HCT116 (cell line): ENCODE measurements at regions not wholly inside any gene's neighbourhood (a gene's known extent, or its start where the extent isn't known, plus 50 kb on each side); places are given as distances from the start of the nearest gene placed in this dataset.

Experiments
- ATAC-seq: fragments of 200-7000 bp; cut with Tn5 transposase; 2 replicates; pipeline ENCODE4 v1.9.1; 2020; ENCODE audit warnings: mild to moderate bottlenecking, moderate library complexity
- BruUV-seq: library from RNA; stranded (reverse); fragments of 400-500 nt; replicated peaks from 2 replicates; lab custom pipeline; 2021; lab: Mats Ljungman, UMichigan
- CTCF ChIA-PET: fragments of 300-600 bp; sonication (Branson Sonifier 250); formaldehyde crosslinking; loops from one replicate; lab custom pipeline; 2021; ENCODE audit warnings: antibody characterized with exemption; lab: Charles Lee
- POLR2A ChIA-PET: fragments of 300-600, 350-600 bp; sonication (Branson Sonifier 250); formaldehyde crosslinking; loops from one replicate; lab custom pipeline; 2021; ENCODE audit warnings: antibody characterized with exemption; lab: Charles Lee
- RAD21 ChIA-PET, 2 experiments: fragments of 300-600 bp; sonication (Branson Sonifier 250); formaldehyde crosslinking; loops; one replicate each; lab custom pipeline; 2023; ENCODE audit warnings: low total read pairs in 2 of 2; ENCODE audit not compliant: uncharacterized antibody in 2 of 2, unreplicated experiment in 2 of 2, low non-redundant PET in 1 of 2; lab: Charles Lee
- DNase-seq: peaks from one replicate; pipeline ENCODE4 v3.0.0-alpha.2; 2010; ENCODE audit warnings: low read depth, low spot score
- H2AFZ ChIP-seq: fragments of 200-600 bp; shearing (Covaris generic), sonication (generic); 2 replicates; pipeline ENCODE4 v1.6.1; 2017; ENCODE audit warnings: low read depth, mixed run types, mixed read lengths, antibody characterized with exemption, low read length; ENCODE audit not compliant: poor library complexity, severe bottlenecking
- H3K27ac ChIP-seq: 2 replicates; pipeline ENCODE4 v1.5.1; 2012; ENCODE audit warnings: low read depth, low read length
- H3K27me3 ChIP-seq: fragments of 200-600 bp; sonication (generic); 2 replicates; pipeline ENCODE4 v1.6.1; 2016; ENCODE audit warnings: mixed run types, low read length, mixed read lengths; ENCODE audit not compliant: insufficient read depth
- H3K36me3 ChIP-seq, 2 experiments: fragments of 200-500 bp in 1 of 2; fragments of 200-600 bp in 1 of 2; sonication (Bioruptor generic) in 1 of 2; sonication (generic) in 1 of 2; 2 replicates each; pipeline versions ENCODE4 v1.5.1 to v1.6.1; 2014 to 2016; ENCODE audit warnings: low read length in 2 of 2, inconsistent platforms in 1 of 2, mixed read lengths in 1 of 2, mixed run types in 1 of 2; ENCODE audit not compliant: insufficient read depth in 2 of 2, control insufficient read depth in 1 of 2
- H3K4me1 ChIP-seq, 2 experiments: fragments of 200-600 bp in 1 of 2; sonication (generic) in 1 of 2; 2 replicates each; pipeline versions ENCODE4 v1.5.1 to v1.6.1; 2012 to 2017; ENCODE audit warnings: low read length in 2 of 2, inconsistent platforms in 1 of 2, mild to moderate bottlenecking in 1 of 2, mixed read lengths in 1 of 2, mixed run types in 1 of 2, moderate library complexity in 1 of 2; ENCODE audit not compliant: insufficient read depth in 2 of 2, control insufficient read depth in 1 of 2
- H3K4me2 ChIP-seq: fragments of 200-600 bp; sonication (generic); 2 replicates; pipeline ENCODE4 v1.6.1; 2017; ENCODE audit warnings: mixed run types, low read length, mixed read lengths
- H3K4me3 ChIP-seq, 2 experiments: fragments of 200-600 bp in 1 of 2; sonication (generic) in 1 of 2; replicated peaks in 1 of 2; 2 replicates each; pipeline ENCODE4 v1.5.1; 2011 to 2016; ENCODE audit warnings: low read length in 2 of 2, control low read depth in 1 of 2, low read depth in 1 of 2, mild to moderate bottlenecking in 1 of 2, mixed read lengths in 1 of 2, mixed run types in 1 of 2
- H3K79me2 ChIP-seq: fragments of 200-600 bp; sonication (generic); 2 replicates; pipeline ENCODE4 v1.6.1; 2017; ENCODE audit warnings: mild to moderate bottlenecking, mixed run types, low read length, moderate library complexity, mixed read lengths; ENCODE audit not compliant: insufficient read depth
- H3K9ac ChIP-seq: fragments of 200-600 bp; sonication (generic); 2 replicates; pipeline ENCODE4 v1.6.1; 2016; ENCODE audit warnings: low read length, mixed read lengths
- H3K9me2 ChIP-seq: fragments of 200-600 bp; sonication (generic), shearing (Covaris generic); 2 replicates; pipeline ENCODE4 v1.6.1; 2017; ENCODE audit warnings: mixed run types, mild to moderate bottlenecking, moderate library complexity; ENCODE audit not compliant: insufficient read depth
- H3K9me3 ChIP-seq, 2 experiments: fragments of 200-500 bp in 1 of 2; fragments of 200-600 bp in 1 of 2; sonication (Bioruptor generic) in 1 of 2; sonication (generic) in 1 of 2; 2 replicates each; pipeline ENCODE4 v1.6.1; 2014 to 2017; ENCODE audit warnings: low read length in 2 of 2, mixed read lengths in 2 of 2, inconsistent platforms in 1 of 2, low read depth in 1 of 2, mild to moderate bottlenecking in 1 of 2, mixed run types in 1 of 2, moderate library complexity in 1 of 2; ENCODE audit not compliant: control insufficient read depth in 1 of 2, insufficient read depth in 1 of 2
- H4K20me1 ChIP-seq: fragments of 200-600 bp; sonication (generic), shearing (Covaris generic); 2 replicates; pipeline ENCODE4 v1.6.1; 2017; ENCODE audit warnings: mixed run types, mild to moderate bottlenecking, moderate library complexity; ENCODE audit not compliant: insufficient read depth
- ATF3 ChIP-seq: IDR thresholded peaks from 2 replicates; pipeline ENCODE4 v1.6.1; 2012
- CBX3 ChIP-seq: IDR thresholded peaks from 2 replicates; pipeline ENCODE4 v1.6.1; 2012; ENCODE audit warnings: low read depth
- CEBPB ChIP-seq: IDR thresholded peaks from 2 replicates; pipeline ENCODE4 v1.6.1; 2012; ENCODE audit warnings: low read depth
- EGR1 ChIP-seq: IDR thresholded peaks from 2 replicates; pipeline ENCODE4 v1.6.1; 2012; ENCODE audit warnings: low read depth
- ELF1 ChIP-seq: IDR thresholded peaks from 2 replicates; pipeline ENCODE4 v1.6.1; 2012; ENCODE audit warnings: low read depth, borderline replicate concordance
- FOSL1 ChIP-seq: IDR thresholded peaks from 2 replicates; pipeline ENCODE4 v1.6.1; 2012; ENCODE audit warnings: low read depth
- JUND ChIP-seq: IDR thresholded peaks from 2 replicates; pipeline ENCODE4 v1.6.1; 2012
- MAX ChIP-seq: IDR thresholded peaks from 2 replicates; pipeline ENCODE4 v1.6.1; 2012
- POLR2A ChIP-seq: IDR thresholded peaks from 2 replicates; pipeline ENCODE4 v1.7.0; 2011; ENCODE audit warnings: borderline replicate concordance; ENCODE audit not compliant: insufficient read depth, insufficient read length; ENCODE audit errors: extremely low read depth
- POLR2AphosphoS5 ChIP-seq: IDR thresholded peaks from 2 replicates; pipeline ENCODE4 v1.6.1; 2011; ENCODE audit warnings: mild to moderate bottlenecking, low read depth, low read length, moderate library complexity
- RAD21 ChIP-seq: IDR thresholded peaks from 2 replicates; pipeline ENCODE4 v1.6.1; 2012; ENCODE audit warnings: low read depth, mild to moderate bottlenecking
- REST ChIP-seq: IDR thresholded peaks from 2 replicates; pipeline ENCODE4 v1.6.1; 2012; ENCODE audit warnings: low read depth
- SIN3A ChIP-seq: IDR thresholded peaks from 2 replicates; pipeline ENCODE4 v1.6.1; 2012; ENCODE audit warnings: low read depth
- SP1 ChIP-seq: IDR thresholded peaks from 2 replicates; pipeline ENCODE4 v1.6.1; 2012; ENCODE audit warnings: low read depth
- SRF ChIP-seq: IDR thresholded peaks from 2 replicates; pipeline ENCODE4 v1.6.1; 2012; ENCODE audit warnings: low read depth
- TCF7L2 ChIP-seq: IDR thresholded peaks from 2 replicates; pipeline ENCODE4 v1.7.0; 2011; ENCODE audit warnings: borderline replicate concordance, inconsistent platforms; ENCODE audit not compliant: insufficient read depth, insufficient read length; ENCODE audit errors: extremely low read depth
- YY1 ChIP-seq: IDR thresholded peaks from 2 replicates; pipeline ENCODE4 v1.6.1; 2011; ENCODE audit warnings: low read length, low read depth, moderate library complexity, mild to moderate bottlenecking; ENCODE audit not compliant: insufficient replicate concordance; ENCODE audit errors: extremely low read depth
- ZBTB33 ChIP-seq: IDR thresholded peaks from 2 replicates; pipeline ENCODE4 v1.6.1; 2011; ENCODE audit warnings: mild to moderate bottlenecking, low read length, moderate library complexity; ENCODE audit not compliant: insufficient replicate concordance; ENCODE audit errors: extremely low read depth
- ZFX ChIP-seq: fragments of 450-650 bp; IDR thresholded peaks from 2 replicates; pipeline ENCODE4 v1.6.1; 2017
- ZNF274 ChIP-seq: fragments of 200-500 bp; sonication (Bioruptor generic); IDR thresholded peaks from 2 replicates; pipeline ENCODE4 v1.6.1; 2014; ENCODE audit warnings: mild to moderate bottlenecking, low read depth, low read length, inconsistent platforms
- intact Hi-C: fragments of 100-400 bp; cut with micrococcal nuclease; formaldehyde crosslinking; loops from 2 replicates; pipeline ENCODE4 v1.10.0; 2022

GRCh38 chr17:72226322-72226721 lies 105.5 kb downstream of the SOX9 start:
- RAD21 ChIA-PET = interaction anchor here in 1 of 2 experiments (0.7 kb wide), 1 partner anchor 195 kb away, joined by 5 read pairs; no protein-coding TSS in a partner anchor
- H3K4me1 ChIP-seq = no peaks in the 10 kb centered on the region
- H3K27me3 ChIP-seq = no peaks in the 10 kb centered on the region
- intact Hi-C loops = no loop called here
- no peak overlapping the region for H3K9ac ChIP-seq
- POLR2A ChIA-PET = no interaction called here
- H3K9me2 ChIP-seq = no peaks in the 10 kb centered on the region
- CTCF ChIA-PET = no interaction called here
- no peak overlapping the region for H2AFZ ChIP-seq
- no peak overlapping the region for H3K4me2 ChIP-seq
- H4K20me1 ChIP-seq = no peaks in the 10 kb centered on the region
- DNase-seq (no peak), ATAC-seq (no peak)
- H3K4me3 ChIP-seq = no peak overlapping the region
- BruUV-seq = no TSS peak
- no peaks in the 10 kb centered on the region for H3K79me2 ChIP-seq
- TF ChIP-seq POLR2A = no peak
- no peak for TF ChIP-seq JUND
- no peak for TF ChIP-seq FOSL1
- TF ChIP-seq EGR1 = no peak
- TF ChIP-seq SRF = no peak
- TF ChIP-seq CBX3 = no peak
- TF ChIP-seq ATF3 = no peak
- TF ChIP-seq MAX = no peak
- TF ChIP-seq TCF7L2 = no peak
- TF ChIP-seq POLR2AphosphoS5 = no peak
- TF ChIP-seq SIN3A = no peak
- no peak for TF ChIP-seq REST
- no peak for TF ChIP-seq ZFX
- no peak for TF ChIP-seq YY1
- TF ChIP-seq ZNF274 = no peak
- TF ChIP-seq CEBPB = no peak
- TF ChIP-seq ZBTB33 = no peak
- no peak for TF ChIP-seq ELF1
- TF ChIP-seq RAD21 = no peak
- no peak for TF ChIP-seq SP1
- no peaks in the 10 kb centered on the region for H3K9me3 ChIP-seq
- H3K36me3 ChIP-seq = no peaks in the 10 kb centered on the region
- no peak overlapping the region for H3K27ac ChIP-seq
